Smooth muscle cell (in vitro differentiated cells): ENCODE measurements at regions not wholly inside any gene's neighbourhood (a gene's known extent, or its start where the extent isn't known, plus 50 kb on each side); places are given as distances from the start of the nearest gene placed in this dataset.

Source experiments
- DNase-seq: peaks from one replicate; lab custom pipeline; 2025; ENCODE audit not compliant: unreplicated experiment; lab: John Stamatoyannopoulos, UW
- H2AFZ ChIP-seq: fragments of 200-600 bp; sonication (generic); 2 replicates; pipeline ENCODE4 v1.6.0; 2016; ENCODE audit warnings: antibody characterized with exemption, low read depth, mild to moderate bottlenecking
- H3F3A ChIP-seq: fragments of 200-600 bp; sonication (generic); 2 replicates; pipeline ENCODE4 v1.6.0; 2017; ENCODE audit warnings: antibody characterized with exemption, low read depth
- H3K27ac ChIP-seq: fragments of 200-600 bp; sonication (generic); 2 replicates; pipeline ENCODE4 v1.5.1; 2016; ENCODE audit warnings: low read depth, mild to moderate bottlenecking
- H3K27me3 ChIP-seq: fragments of 200-600 bp; sonication (generic); 2 replicates; pipeline ENCODE4 v1.6.1; 2016; ENCODE audit warnings: low read depth, mild to moderate bottlenecking
- H3K36me3 ChIP-seq: fragments of 200-600 bp; sonication (generic); 2 replicates; pipeline ENCODE4 v1.5.1; 2016; ENCODE audit warnings: low read depth
- H3K4me1 ChIP-seq: fragments of 200-600 bp; sonication (generic); 2 replicates; pipeline ENCODE4 v1.5.1; 2016; ENCODE audit warnings: low read depth
- H3K4me2 ChIP-seq: fragments of 200-600 bp; sonication (generic); 2 replicates; pipeline ENCODE4 v1.6.0; 2016; ENCODE audit warnings: mild to moderate bottlenecking
- H3K4me3 ChIP-seq: fragments of 200-600 bp; sonication (generic); 2 replicates; pipeline ENCODE4 v1.5.1; 2016; ENCODE audit warnings: mild to moderate bottlenecking
- H3K79me2 ChIP-seq: fragments of 200-600 bp; sonication (generic); 2 replicates; pipeline ENCODE4 v1.6.0; 2016; ENCODE audit warnings: low read depth, mild to moderate bottlenecking
- H3K9ac ChIP-seq: fragments of 200-600 bp; sonication (generic); 2 replicates; pipeline ENCODE4 v1.6.0; 2016; ENCODE audit warnings: low read depth
- H3K9me3 ChIP-seq: fragments of 200-600 bp; sonication (generic); replicated peaks from 2 replicates; pipeline ENCODE4 v1.5.1; 2016; ENCODE audit warnings: low read depth
- H4K20me1 ChIP-seq: fragments of 200-600 bp; sonication (generic); 2 replicates; pipeline ENCODE4 v1.6.0; 2016; ENCODE audit warnings: low read depth
- CTCF ChIP-seq: fragments of 200-600 bp; sonication (generic); IDR thresholded peaks from 2 replicates; pipeline ENCODE4 v1.5.1; 2017; ENCODE audit warnings: borderline replicate concordance, mild to moderate bottlenecking, antibody characterized with exemption; ENCODE audit not compliant: insufficient read depth, poor library complexity, severe bottlenecking
- WGBS: methylation state at CpG from one replicate; pipeline ENCODE4 v1.1.7; 2016; ENCODE audit warnings: low lambda C conversion rate; 5-methylcytosine and 5-hydroxymethylcytosine counted together

DNA sequence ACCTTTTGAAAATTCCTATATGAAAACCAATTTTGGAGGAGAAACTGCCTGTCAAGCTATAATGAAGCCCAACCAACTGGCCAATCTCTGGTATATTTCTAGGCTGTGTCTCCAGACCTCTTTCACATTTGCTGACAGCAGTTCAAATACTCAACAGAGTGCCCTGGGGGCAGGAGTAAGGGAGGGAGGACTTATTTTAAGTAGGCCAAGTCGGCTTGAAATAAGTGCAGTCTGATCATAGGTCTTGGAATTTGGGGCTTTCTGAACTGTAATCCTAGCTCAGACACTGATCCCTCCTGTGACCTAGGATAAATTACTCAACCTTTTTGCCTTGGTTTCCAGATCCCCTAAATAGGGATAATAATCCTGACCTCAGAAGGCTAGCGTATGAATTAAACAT is 59.4 kb upstream of the SLC7A11 start:
- H3K36me3 ChIP-seq = no peaks in the 10 kb centered on the region
- no peak overlapping the region for H3K4me3 ChIP-seq
- H3F3A ChIP-seq = peaks cover 8% of the 10 kb centered on the region
- peak overlapping the region; percentile 15 for H3K9ac ChIP-seq
- H3K9me3 ChIP-seq = no peaks in the 10 kb centered on the region
- H3K27ac ChIP-seq = peak overlapping the region; percentile 80
- H4K20me1 ChIP-seq = no peaks in the 10 kb centered on the region
- H3K27me3 ChIP-seq = no peaks in the 10 kb centered on the region
- no peak for DNase-seq
- no peaks in the 10 kb centered on the region for H3K79me2 ChIP-seq
- no peak overlapping the region for H2AFZ ChIP-seq
- TF ChIP-seq CTCF = no peak
- H3K4me1 ChIP-seq = peaks cover 8% of the 10 kb centered on the region
- peak overlapping the region; percentile 23 for H3K4me2 ChIP-seq
- 18% methylated on average over 2 of the region's 2 CpGs for WGBS

DNA sequence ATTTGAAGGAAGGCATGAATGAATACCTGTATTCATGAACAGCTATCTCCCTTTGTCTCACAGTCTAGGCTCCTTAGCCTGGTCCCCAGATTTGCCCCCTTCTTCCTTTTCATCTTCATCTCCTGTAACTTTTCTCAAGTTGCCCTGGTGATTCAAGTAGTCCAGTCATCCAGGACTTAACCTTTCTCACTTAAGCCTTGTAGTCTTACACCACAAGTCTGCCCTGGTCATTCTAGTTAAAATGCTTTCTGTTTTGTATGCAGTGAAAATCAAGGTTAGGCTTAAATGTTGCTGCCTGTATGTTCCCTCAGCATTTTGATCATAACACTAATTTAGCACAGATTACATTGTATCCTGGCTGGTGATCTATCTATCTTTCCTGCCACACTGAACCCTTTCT is 58.5 kb upstream of the SLC7A11 start:
- Histone ChIP-seq H3K4me1 (peaks cover 8% of the 10 kb centered on the region), H3K9me3 (no peaks in the 10 kb centered on the region), H3K27ac (peak overlapping the region; percentile 80), H2AFZ (no peak overlapping the region), H3F3A (peaks cover 8% of the 10 kb centered on the region), H3K79me2 (no peaks in the 10 kb centered on the region), H3K36me3 (no peaks in the 10 kb centered on the region), H3K4me3 (no peak overlapping the region), H3K27me3 (peaks cover 1% of the 10 kb centered on the region), H4K20me1 (no peaks in the 10 kb centered on the region), H3K9ac (peak overlapping the region; percentile 2), H3K4me2 (peak overlapping the region; percentile 23)
- TF ChIP-seq CTCF = no peak
- no peak for DNase-seq

DNA sequence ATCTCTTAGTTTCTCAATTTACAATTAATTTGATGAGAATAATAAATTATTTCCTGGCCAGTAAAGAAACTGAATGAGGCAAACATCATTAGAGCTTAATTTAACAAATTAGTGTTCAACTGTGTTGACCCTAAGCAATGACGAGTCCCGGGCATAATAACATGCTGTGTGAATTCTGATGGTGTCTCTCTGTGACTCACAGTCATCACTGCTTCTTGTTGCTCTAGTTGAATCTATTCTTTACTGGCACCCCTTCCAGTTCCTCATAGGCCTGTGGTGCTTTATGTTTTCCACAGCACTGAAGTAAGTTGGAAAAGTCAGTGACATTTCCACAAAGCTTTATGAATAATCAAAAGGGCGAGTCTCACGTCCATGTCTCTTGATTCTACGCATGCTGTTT is 57.7 kb upstream of the SLC7A11 start:
- no peak for DNase-seq
- no peak overlapping the region for H2AFZ ChIP-seq

More for the DNA sequence above, 57.7 kb upstream of the SLC7A11 start:
- 76% methylated on average over 5 of the region's 5 CpGs for WGBS
- no peaks in the 10 kb centered on the region for H3K36me3 ChIP-seq
- no peaks in the 10 kb centered on the region for H3K79me2 ChIP-seq
- peaks cover 8% of the 10 kb centered on the region for H3F3A ChIP-seq
- H4K20me1 ChIP-seq = no peaks in the 10 kb centered on the region
- H3K27ac ChIP-seq = peak overlapping the region; percentile 80
- H3K9me3 ChIP-seq = no peaks in the 10 kb centered on the region
- H3K27me3 ChIP-seq = peaks cover 4% of the 10 kb centered on the region
- no peak for TF ChIP-seq CTCF
- no peak overlapping the region for H3K4me3 ChIP-seq
- H3K4me2 ChIP-seq = no peak overlapping the region
- no peak overlapping the region for H3K9ac ChIP-seq
- H3K4me1 ChIP-seq = peaks cover 8% of the 10 kb centered on the region
